ENCODE measurements at regions not wholly inside any gene's neighbourhood (a gene's known extent, or its start where the extent isn't known, plus 50 kb on each side); places are given as distances from the start of the nearest gene placed in this dataset.

- DNase-seq: no peak
Observed at GRCh38 chr17:79212149-79213087, 137.8 kb downstream of the ENGASE start.

GRCh38 chr17:79211061-79211770 is 136.6 kb downstream of the ENGASE start:
- no peak for DNase-seq

GRCh38 chr17:79210638-79211037 is 136.0 kb downstream of the ENGASE start:
- DNase-seq: no peak

GRCh38 chr17:79207960-79208359 is 133.3 kb downstream of the ENGASE start:
- DNase-seq: no peak

- DNase-seq: no peak
Observed at GRCh38 chr17:79205688-79206205, 131.1 kb downstream of the ENGASE start.

GRCh38 chr17:79204261-79204660 is 129.6 kb downstream of the ENGASE start:
- no peak for DNase-seq

- DNase-seq: no peak
Observed at GRCh38 chr17:79203657-79204056, 129.0 kb downstream of the ENGASE start.

- DNase-seq: peak; percentile 81
Observed at GRCh38 chr17:79203016-79203415, 128.4 kb downstream of the ENGASE start.

GRCh38 chr17:79202480-79202879 is 127.9 kb downstream of the ENGASE start:
- peak; percentile 54 for DNase-seq

- DNase-seq: no peak
Observed at GRCh38 chr17:79201536-79202227, 127.1 kb downstream of the ENGASE start.

GRCh38 chr17:79201119-79201518 is 126.5 kb downstream of the ENGASE start:
- peak; percentile 34 for DNase-seq

- no peak for DNase-seq
Observed at GRCh38 chr17:79196913-79197312, 122.3 kb downstream of the ENGASE start.

GRCh38 chr17:79192503-79193351 is 118.1 kb downstream of the ENGASE start:
- DNase-seq: no peak

- no peak for DNase-seq
Observed at GRCh38 chr17:79191270-79191934, 116.8 kb downstream of the ENGASE start.

- DNase-seq: no peak
Observed at GRCh38 chr17:79189305-79189704, 114.7 kb downstream of the ENGASE start.

- DNase-seq: no peak
Observed at GRCh38 chr17:79188685-79189084, 114.1 kb downstream of the ENGASE start.

- peak; percentile 38 for DNase-seq
Observed at GRCh38 chr17:79188048-79188447, 113.4 kb downstream of the ENGASE start.

GRCh38 chr17:79187186-79187585 is 112.6 kb downstream of the ENGASE start:
- no peak for DNase-seq

- DNase-seq: no peak
Observed at GRCh38 chr17:79186406-79186805, 111.8 kb downstream of the ENGASE start.

- DNase-seq: no peak
Observed at GRCh38 chr17:79185671-79186070, 111.0 kb downstream of the ENGASE start.

GRCh38 chr17:79184219-79184618 is 109.6 kb downstream of the ENGASE start:
- DNase-seq: no peak

Measured in NCI-H2171 (cell line).